Liver (tissue), 8 donors: ENCODE measurements at regions not wholly inside any gene's neighbourhood (a gene's known extent, or its start where the extent isn't known, plus 50 kb on each side); places are given as distances from the start of the nearest gene placed in this dataset.
"Not testable (repeated sequence)": the region's sequence is repeated elsewhere in the genome, so short reads cannot be mapped to it uniquely, and the experiment has no call there.

Experiments used
- DNase-seq: peaks from one replicate; pipeline ENCODE4 v3.0.0-alpha.2; 2017; ENCODE audit warnings: low spot score
- H3K27ac ChIP-seq, 2 donors: one replicate each; pipeline ENCODE4 v1.7.0; 2013; ENCODE audit warnings: inconsistent platforms in 2 of 2, low read length in 2 of 2, control low read depth in 1 of 2, low read depth in 1 of 2, mild to moderate bottlenecking in 1 of 2
- H3K27me3 ChIP-seq, 4 donors: one replicate each; pipeline versions ENCODE4 v1.6.1 to v1.7.0; 2013; ENCODE audit warnings: low read length in 3 of 4, inconsistent platforms in 1 of 4, mild to moderate bottlenecking in 1 of 4, moderate library complexity in 1 of 4; ENCODE audit not compliant: control insufficient read depth in 4 of 4, insufficient read depth in 4 of 4
- H3K36me3 ChIP-seq, 4 donors: one replicate each; pipeline versions ENCODE4 v1.6.1 to v1.7.0; 2013; ENCODE audit warnings: low read length in 3 of 4, mild to moderate bottlenecking in 3 of 4, low read depth in 1 of 4, moderate library complexity in 1 of 4; ENCODE audit not compliant: control insufficient read depth in 4 of 4, insufficient read depth in 3 of 4
- H3K4me1 ChIP-seq, 4 donors: one replicate each; pipeline versions ENCODE4 v1.6.1 to v1.7.0; 2013; ENCODE audit warnings: low read length in 3 of 4, mild to moderate bottlenecking in 3 of 4, moderate library complexity in 1 of 4; ENCODE audit not compliant: control insufficient read depth in 4 of 4, insufficient read depth in 4 of 4
- H3K4me3 ChIP-seq, 3 donors: one replicate each; pipeline versions ENCODE4 v1.6.1 to v1.7.0; 2013; ENCODE audit warnings: low read length in 3 of 3, control low read depth in 1 of 3, low read depth in 1 of 3, mild to moderate bottlenecking in 1 of 3
- H3K9ac ChIP-seq, 2 donors: one replicate each; pipeline ENCODE4 v1.7.0; 2013; ENCODE audit warnings: low read length in 2 of 2, mild to moderate bottlenecking in 2 of 2, moderate library complexity in 2 of 2, control low read depth in 1 of 2, low read depth in 1 of 2
- H3K9me3 ChIP-seq, 4 donors: one replicate each; pipeline versions ENCODE4 v1.6.1 to v1.7.0; 2013; ENCODE audit warnings: low read length in 3 of 4; ENCODE audit not compliant: control insufficient read depth in 4 of 4
- EGR1 ChIP-seq, 2 donors: IDR thresholded peaks; 2 replicates each; pipeline ENCODE4 v1.6.1; 2016 to 2018; ENCODE audit warnings: antibody characterized with exemption in 2 of 2, low read depth in 2 of 2
- FOXA1 ChIP-seq: IDR thresholded peaks from 2 replicates; pipeline ENCODE4 v1.6.1; 2016; ENCODE audit warnings: antibody characterized with exemption
- FOXA2 ChIP-seq: IDR thresholded peaks from 2 replicates; pipeline ENCODE4 v1.6.1; 2016; ENCODE audit warnings: antibody characterized with exemption
- GABPA ChIP-seq, 2 donors: IDR thresholded peaks in 1 of 2; conservative IDR thresholded peaks in 1 of 2; 2 replicates each; pipeline ENCODE4 v1.6.1; 2016; ENCODE audit warnings: antibody characterized with exemption in 2 of 2, mild to moderate bottlenecking in 1 of 2, moderate library complexity in 1 of 2
- HNF4A ChIP-seq, 2 donors: conservative IDR thresholded peaks; 2 replicates each; pipeline ENCODE4 v1.6.1; 2016; ENCODE audit warnings: antibody characterized with exemption in 2 of 2, mild to moderate bottlenecking in 2 of 2
- HNF4G ChIP-seq: IDR thresholded peaks from 2 replicates; pipeline ENCODE4 v1.6.1; 2016; ENCODE audit warnings: antibody characterized with exemption
- JUND ChIP-seq, 2 donors: IDR thresholded peaks; 2 replicates each; pipeline ENCODE4 v1.6.1; 2016; ENCODE audit warnings: antibody characterized with exemption in 2 of 2
- NR2F2 ChIP-seq: IDR thresholded peaks from 2 replicates; pipeline ENCODE4 v1.6.1; 2016; ENCODE audit warnings: antibody characterized with exemption
- RAD21 ChIP-seq, 2 donors: IDR thresholded peaks; 2 replicates each; pipeline ENCODE4 v1.6.1; 2016; ENCODE audit warnings: antibody characterized with exemption in 2 of 2, mild to moderate bottlenecking in 2 of 2
- RXRA ChIP-seq, 2 donors: IDR thresholded peaks; 2 replicates each; pipeline ENCODE4 v1.6.1; 2017 to 2018; ENCODE audit warnings: antibody characterized with exemption in 2 of 2, mild to moderate bottlenecking in 1 of 2
- SP1 ChIP-seq: IDR thresholded peaks from 2 replicates; pipeline ENCODE4 v1.6.1; 2018; ENCODE audit warnings: antibody characterized with exemption, mild to moderate bottlenecking
- TAF1 ChIP-seq: conservative IDR thresholded peaks from 2 replicates; pipeline ENCODE4 v1.6.1; 2016; ENCODE audit warnings: antibody characterized with exemption, mild to moderate bottlenecking
- YY1 ChIP-seq: IDR thresholded peaks from 2 replicates; pipeline ENCODE4 v1.6.1; 2016; ENCODE audit warnings: antibody characterized with exemption, mild to moderate bottlenecking
- WGBS: extraction: QIAGEN DNeasy Blood & Tissue Kit; methylation state at CpG from one replicate; pipeline ENCODE4 v1.1.7; 2013; 5-methylcytosine and 5-hydroxymethylcytosine counted together
- TF ChIP-seq, protein P1 (sequence below): IDR thresholded peaks from 2 replicates; pipeline ENCODE4 v1.6.1; 2016; ENCODE audit warnings: antibody characterized with exemption
- TF ChIP-seq, protein P2 (sequence below): fragments of 150-350 bp; IDR thresholded peaks from 2 replicates; pipeline ENCODE4 v1.5.1; 2017; ENCODE audit warnings: improper control_type of control experiment, low read depth, low read length; ENCODE audit not compliant: missing input control
- TF ChIP-seq, protein P3 (sequence below): IDR thresholded peaks from 2 replicates; pipeline ENCODE4 v1.6.1; 2016; ENCODE audit warnings: antibody characterized with exemption
- TF ChIP-seq, protein P4 (sequence below): IDR thresholded peaks from 2 replicates; pipeline ENCODE4 v1.6.1; 2016; ENCODE audit warnings: antibody characterized with exemption
- TF ChIP-seq, protein P5 (sequence below): IDR thresholded peaks from 2 replicates; pipeline ENCODE4 v1.6.1; 2016; ENCODE audit warnings: antibody characterized with exemption, mild to moderate bottlenecking
- donor health status: healthy.
- donor health status: healthy.
- donor health status: healthy.
- donor health status: healthy.
- donor health status: healthy.

DNA sequence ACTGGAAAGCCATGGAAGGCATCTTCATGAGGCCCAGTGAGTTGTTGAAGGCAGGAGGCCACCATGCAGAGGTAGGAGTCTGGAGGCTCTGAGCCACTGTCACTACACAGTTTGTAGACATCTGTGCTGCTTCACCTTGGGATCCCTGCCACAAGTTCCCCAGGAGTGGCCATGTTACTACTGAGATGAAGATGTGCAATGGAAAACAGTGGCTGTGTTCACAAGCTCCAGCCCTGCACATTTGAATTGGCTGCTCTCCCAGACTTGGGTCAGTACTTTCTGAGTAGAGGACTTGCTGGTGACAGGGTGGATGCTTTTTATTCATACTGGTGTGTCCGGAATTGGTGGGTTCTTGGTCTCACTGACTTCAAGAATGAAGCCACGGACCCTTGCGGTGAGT lies 86.9 kb upstream of the C15orf39 start:
- Histone ChIP-seq H3K4me1 (no peaks in the 10 kb centered on the region), H3K36me3 (no peaks in the 10 kb centered on the region), H3K27ac (no peak overlapping the region), H3K4me3 (no peak overlapping the region), H3K27me3 (no peaks in the 10 kb centered on the region), H3K9me3 (peaks cover 0 to 2% (median 0%) of the 10 kb centered on the region in 4 donors), H3K9ac (no peak overlapping the region)
- no peak for TF ChIP-seq EGR1 (IDR thresholded peaks at IDR 0.05; ENCODE audit: low read depth in 2 of 2)
- TF ChIP-seq TAF1: no peak
- no peak for TF ChIP-seq GABPA (IDR thresholded peaks at IDR 0.05 in 1 of 2, conservative IDR thresholded peaks at IDR 0.05 in 1 of 2)
- no peak for TF ChIP-seq HNF4A (conservative IDR thresholded peaks at IDR 0.05)
- TF ChIP-seq SP1: no peak
- TF ChIP-seq, protein P1, sequence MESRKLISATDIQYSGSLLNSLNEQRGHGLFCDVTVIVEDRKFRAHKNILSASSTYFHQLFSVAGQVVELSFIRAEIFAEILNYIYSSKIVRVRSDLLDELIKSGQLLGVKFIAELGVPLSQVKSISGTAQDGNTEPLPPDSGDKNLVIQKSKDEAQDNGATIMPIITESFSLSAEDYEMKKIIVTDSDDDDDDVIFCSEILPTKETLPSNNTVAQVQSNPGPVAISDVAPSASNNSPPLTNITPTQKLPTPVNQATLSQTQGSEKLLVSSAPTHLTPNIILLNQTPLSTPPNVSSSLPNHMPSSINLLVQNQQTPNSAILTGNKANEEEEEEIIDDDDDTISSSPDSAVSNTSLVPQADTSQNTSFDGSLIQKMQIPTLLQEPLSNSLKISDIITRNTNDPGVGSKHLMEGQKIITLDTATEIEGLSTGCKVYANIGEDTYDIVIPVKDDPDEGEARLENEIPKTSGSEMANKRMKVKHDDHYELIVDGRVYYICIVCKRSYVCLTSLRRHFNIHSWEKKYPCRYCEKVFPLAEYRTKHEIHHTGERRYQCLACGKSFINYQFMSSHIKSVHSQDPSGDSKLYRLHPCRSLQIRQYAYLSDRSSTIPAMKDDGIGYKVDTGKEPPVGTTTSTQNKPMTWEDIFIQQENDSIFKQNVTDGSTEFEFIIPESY: no peak
- TF ChIP-seq, protein P2, sequence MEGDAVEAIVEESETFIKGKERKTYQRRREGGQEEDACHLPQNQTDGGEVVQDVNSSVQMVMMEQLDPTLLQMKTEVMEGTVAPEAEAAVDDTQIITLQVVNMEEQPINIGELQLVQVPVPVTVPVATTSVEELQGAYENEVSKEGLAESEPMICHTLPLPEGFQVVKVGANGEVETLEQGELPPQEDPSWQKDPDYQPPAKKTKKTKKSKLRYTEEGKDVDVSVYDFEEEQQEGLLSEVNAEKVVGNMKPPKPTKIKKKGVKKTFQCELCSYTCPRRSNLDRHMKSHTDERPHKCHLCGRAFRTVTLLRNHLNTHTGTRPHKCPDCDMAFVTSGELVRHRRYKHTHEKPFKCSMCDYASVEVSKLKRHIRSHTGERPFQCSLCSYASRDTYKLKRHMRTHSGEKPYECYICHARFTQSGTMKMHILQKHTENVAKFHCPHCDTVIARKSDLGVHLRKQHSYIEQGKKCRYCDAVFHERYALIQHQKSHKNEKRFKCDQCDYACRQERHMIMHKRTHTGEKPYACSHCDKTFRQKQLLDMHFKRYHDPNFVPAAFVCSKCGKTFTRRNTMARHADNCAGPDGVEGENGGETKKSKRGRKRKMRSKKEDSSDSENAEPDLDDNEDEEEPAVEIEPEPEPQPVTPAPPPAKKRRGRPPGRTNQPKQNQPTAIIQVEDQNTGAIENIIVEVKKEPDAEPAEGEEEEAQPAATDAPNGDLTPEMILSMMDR: no peak
- TF ChIP-seq RXRA (IDR thresholded peaks at IDR 0.05): no peak
- no peak for TF ChIP-seq FOXA1
- TF ChIP-seq NR2F2: no peak
- no peak for TF ChIP-seq JUND (IDR thresholded peaks at IDR 0.05)
- no peak for TF ChIP-seq HNF4G
- TF ChIP-seq RAD21 (IDR thresholded peaks at IDR 0.05): no peak
- TF ChIP-seq, protein P3, sequence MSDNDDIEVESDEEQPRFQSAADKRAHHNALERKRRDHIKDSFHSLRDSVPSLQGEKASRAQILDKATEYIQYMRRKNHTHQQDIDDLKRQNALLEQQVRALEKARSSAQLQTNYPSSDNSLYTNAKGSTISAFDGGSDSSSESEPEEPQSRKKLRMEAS: no peak
- TF ChIP-seq FOXA2: no peak
- TF ChIP-seq, protein P4, sequence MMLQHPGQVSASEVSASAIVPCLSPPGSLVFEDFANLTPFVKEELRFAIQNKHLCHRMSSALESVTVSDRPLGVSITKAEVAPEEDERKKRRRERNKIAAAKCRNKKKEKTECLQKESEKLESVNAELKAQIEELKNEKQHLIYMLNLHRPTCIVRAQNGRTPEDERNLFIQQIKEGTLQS: no peak
- TF ChIP-seq, protein P5, sequence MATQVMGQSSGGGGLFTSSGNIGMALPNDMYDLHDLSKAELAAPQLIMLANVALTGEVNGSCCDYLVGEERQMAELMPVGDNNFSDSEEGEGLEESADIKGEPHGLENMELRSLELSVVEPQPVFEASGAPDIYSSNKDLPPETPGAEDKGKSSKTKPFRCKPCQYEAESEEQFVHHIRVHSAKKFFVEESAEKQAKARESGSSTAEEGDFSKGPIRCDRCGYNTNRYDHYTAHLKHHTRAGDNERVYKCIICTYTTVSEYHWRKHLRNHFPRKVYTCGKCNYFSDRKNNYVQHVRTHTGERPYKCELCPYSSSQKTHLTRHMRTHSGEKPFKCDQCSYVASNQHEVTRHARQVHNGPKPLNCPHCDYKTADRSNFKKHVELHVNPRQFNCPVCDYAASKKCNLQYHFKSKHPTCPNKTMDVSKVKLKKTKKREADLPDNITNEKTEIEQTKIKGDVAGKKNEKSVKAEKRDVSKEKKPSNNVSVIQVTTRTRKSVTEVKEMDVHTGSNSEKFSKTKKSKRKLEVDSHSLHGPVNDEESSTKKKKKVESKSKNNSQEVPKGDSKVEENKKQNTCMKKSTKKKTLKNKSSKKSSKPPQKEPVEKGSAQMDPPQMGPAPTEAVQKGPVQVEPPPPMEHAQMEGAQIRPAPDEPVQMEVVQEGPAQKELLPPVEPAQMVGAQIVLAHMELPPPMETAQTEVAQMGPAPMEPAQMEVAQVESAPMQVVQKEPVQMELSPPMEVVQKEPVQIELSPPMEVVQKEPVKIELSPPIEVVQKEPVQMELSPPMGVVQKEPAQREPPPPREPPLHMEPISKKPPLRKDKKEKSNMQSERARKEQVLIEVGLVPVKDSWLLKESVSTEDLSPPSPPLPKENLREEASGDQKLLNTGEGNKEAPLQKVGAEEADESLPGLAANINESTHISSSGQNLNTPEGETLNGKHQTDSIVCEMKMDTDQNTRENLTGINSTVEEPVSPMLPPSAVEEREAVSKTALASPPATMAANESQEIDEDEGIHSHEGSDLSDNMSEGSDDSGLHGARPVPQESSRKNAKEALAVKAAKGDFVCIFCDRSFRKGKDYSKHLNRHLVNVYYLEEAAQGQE: no peak
- no peak for TF ChIP-seq YY1
- 94% methylated on average over 3 of the region's 3 CpGs for WGBS
- no peak for DNase-seq

DNA sequence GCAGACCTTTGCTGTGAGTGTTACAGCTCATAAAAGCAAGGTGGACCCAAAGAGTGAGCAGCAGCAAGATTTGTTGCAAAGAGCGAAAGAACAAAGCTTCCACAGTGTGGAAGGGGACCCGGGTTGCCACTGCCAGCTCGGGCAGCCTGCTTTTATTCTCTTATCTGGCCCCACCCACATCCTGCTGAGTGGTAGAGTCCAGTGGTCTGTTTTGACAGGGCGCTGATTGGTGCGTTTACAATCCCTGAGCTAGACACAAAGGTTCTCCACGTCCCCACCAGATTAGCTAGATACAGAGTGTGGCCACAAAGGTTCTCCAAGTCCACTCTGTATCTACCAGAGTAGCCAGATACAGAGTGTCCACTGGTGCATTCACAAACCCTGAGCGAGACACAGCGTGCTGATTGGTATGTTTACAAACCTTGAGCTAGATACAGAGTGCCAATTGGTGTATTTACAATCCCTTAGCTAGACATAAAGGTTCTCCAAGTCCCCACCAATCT lies 86.2 kb upstream of the C15orf39 start:
- H3K27me3 ChIP-seq, DNase-seq, H3K27ac ChIP-seq, H3K4me3 ChIP-seq, H3K9me3 ChIP-seq, H3K9ac ChIP-seq, H3K4me1 ChIP-seq, H3K36me3 ChIP-seq: not testable (repeated sequence)
- 83% methylated on average over 8 of the region's 8 CpGs for WGBS

DNA sequence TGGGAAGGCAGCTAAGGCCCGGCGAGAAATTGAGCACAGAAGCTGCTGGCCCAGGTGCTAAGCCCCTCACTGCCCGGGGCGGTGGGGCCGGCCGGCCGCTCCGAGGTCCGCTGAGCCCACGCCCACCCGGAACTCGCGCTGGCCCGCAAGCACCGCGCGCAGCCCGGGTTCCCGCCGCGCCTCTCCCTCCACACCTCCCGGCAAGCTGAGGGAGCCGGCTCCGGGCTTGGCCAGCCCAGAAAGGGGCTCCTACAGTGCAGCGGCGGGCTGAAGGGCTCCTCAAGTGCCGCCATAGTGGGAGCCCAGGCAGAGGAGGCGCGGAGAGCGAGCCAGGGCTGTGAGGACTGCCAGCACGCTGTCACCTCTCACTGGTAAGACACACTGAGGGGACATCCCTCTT lies 85.5 kb upstream of the C15orf39 start:
- H3K4me1 ChIP-seq, DNase-seq, H3K9ac ChIP-seq, H3K36me3 ChIP-seq, H3K27me3 ChIP-seq, H3K4me3 ChIP-seq, H3K27ac ChIP-seq, H3K9me3 ChIP-seq: not testable (repeated sequence)
- 94% methylated on average over 31 of the region's 31 CpGs for WGBS
